IPS-18c (cell line): ENCODE measurements at regions not wholly inside any gene's neighbourhood (a gene's known extent, or its start where the extent isn't known, plus 50 kb on each side); places are given as distances from the start of the nearest gene placed in this dataset.
"Not testable (repeated sequence)": the region's sequence is repeated elsewhere in the genome, so short reads cannot be mapped to it uniquely, and the experiment has no call there.

Experiments
- H3K4me3 ChIP-seq: 2 replicates; pipeline ENCODE4 v1.7.0; 2013; ENCODE audit warnings: low read depth, mild to moderate bottlenecking, low read length, moderate library complexity; ENCODE audit not compliant: insufficient read depth
- H3K9me3 ChIP-seq: one replicate; pipeline ENCODE4 v1.6.1; 2013; ENCODE audit warnings: mild to moderate bottlenecking, low read length, moderate library complexity; ENCODE audit not compliant: control insufficient read depth, insufficient read depth

- Histone ChIP-seq H3K4me3 (no peak overlapping the region), H3K9me3 (no peaks in the 10 kb centered on the region)
These were observed 121.5 kb upstream of the RCN1 start for GRCh38 chr11:31969359-31969702.

- Histone ChIP-seq H3K9me3 (no peaks in the 10 kb centered on the region), H3K4me3 (no peak overlapping the region)
These were observed 122.2 kb upstream of the RCN1 start for GRCh38 chr11:31968461-31969358.

DNA sequence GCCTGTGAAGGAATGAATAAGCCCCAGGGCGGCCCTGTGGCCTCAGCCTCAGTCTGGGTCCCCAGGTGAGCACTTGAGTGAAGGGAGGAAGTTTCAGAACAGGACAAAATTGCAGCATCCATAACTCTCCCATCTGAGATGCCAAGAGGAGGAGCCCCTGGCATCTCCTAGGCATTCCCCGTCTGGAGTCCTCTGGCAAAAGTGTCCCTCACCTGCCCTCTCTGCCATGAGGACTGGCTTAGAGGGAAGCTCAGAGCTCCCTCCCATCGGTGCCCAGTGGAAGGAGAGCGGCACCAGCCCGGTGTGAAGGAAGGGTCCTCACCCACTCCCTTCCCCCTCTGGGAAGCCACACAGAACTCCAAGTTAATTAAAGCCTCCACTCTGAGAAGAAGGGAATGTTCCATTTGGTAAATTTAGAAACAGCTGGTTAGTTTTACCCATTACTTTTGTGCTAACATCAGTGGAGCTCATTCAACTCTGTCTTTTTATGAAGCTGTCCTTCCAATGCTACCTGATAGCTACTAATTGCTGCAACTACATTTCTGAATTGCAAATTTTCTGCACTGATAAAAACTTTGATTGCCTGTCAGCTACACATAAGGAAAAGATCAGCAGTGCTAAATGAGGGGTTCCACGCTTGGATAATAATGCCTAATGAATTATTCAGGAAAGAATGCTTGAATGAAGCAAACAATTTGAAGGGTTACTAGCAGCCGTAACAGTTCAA is 123.3 kb upstream of the RCN1 start:
- Histone ChIP-seq H3K4me3 (no peak overlapping the region), H3K9me3 (no peaks in the 10 kb centered on the region)

DNA sequence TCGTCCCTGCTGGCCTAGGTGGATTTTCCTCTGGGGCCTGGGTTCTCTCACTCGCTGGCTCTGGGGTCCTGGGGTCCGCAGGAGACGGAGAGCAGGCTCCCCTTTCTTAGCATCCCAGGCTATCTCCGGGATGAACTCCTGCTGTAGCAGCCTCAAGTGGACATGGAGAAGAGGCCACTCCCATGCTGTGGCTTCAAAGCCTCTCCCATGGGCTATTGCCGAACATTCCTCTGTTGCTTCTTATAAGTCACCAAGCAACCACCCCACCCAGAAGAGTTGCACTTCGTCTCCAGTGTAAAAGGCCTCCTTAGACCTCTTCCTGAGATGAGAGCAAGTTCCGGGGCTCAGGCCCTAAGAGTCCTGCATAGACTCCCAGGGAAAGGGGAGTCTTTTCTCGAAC is 124.0 kb upstream of the RCN1 start:
- no peaks in the 10 kb centered on the region for H3K9me3 ChIP-seq
- H3K4me3 ChIP-seq, result no peak overlapping the region

- Histone ChIP-seq H3K4me3 (no peak overlapping the region), H3K9me3 (no peaks in the 10 kb centered on the region)
These were observed 126.7 kb upstream of the RCN1 start for GRCh38 chr11:31964181-31964580.

GRCh38 chr11:31960126-31960525 is 130.7 kb upstream of the RCN1 start:
- H3K9me3 ChIP-seq, result no peaks in the 10 kb centered on the region
- no peak overlapping the region for H3K4me3 ChIP-seq

DNA sequence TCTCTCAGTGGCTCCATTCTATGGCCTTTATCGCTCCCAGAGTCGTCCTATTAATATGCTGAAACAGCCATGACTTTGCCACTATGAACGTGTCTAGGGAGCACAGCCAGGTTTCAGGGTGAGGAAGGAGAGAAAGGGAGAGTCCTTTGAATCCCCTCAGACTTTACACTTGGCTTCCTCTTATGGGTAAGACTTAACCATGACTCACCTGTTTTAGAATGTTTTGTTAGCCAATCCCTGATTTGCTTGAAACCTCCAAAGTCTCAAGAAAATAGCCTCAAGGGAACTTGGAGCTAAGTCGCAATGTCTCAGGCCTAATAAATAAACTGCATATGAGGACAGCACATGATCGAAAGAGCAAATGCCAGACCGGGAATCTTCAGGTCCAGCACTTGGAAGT is 131.2 kb upstream of the RCN1 start:
- H3K9me3 ChIP-seq, result no peaks in the 10 kb centered on the region

DNA sequence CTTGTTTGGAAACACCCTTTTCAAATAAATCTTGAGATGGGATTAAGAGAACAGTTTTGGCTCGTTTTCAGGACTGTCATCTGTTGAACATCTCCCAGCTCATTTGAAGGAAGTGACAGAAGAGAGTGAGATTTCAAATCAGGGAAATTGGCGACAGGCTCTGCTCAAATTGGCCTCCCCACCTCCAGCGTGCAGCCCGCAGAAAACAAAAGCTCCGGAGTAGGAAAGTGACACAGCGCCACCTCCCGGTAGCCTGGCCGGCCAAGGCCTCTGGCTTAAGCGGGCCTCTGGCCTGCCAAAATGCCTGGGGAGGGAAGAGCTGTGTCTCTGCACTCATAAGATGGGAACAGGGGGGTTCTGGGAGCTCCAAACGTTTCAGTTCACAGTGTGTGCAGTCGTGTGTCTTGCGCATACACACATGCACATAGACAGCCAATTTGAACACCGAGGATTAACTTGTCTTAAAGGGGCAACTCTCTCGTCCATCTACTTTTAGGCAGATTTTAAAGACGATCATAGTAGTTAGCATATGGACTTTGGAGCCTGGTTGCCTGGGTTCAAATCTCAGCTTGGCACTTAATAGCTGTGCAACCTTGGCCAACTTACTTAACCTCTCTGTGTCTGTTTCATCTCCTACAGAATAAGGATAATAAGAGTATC is 132.7 kb upstream of the RCN1 start:
- Histone ChIP-seq H3K9me3 (no peaks in the 10 kb centered on the region), H3K4me3 (no peak overlapping the region)

More for the DNA sequence above, 131.2 kb upstream of the RCN1 start:
- H3K4me3 ChIP-seq, result no peak overlapping the region

DNA sequence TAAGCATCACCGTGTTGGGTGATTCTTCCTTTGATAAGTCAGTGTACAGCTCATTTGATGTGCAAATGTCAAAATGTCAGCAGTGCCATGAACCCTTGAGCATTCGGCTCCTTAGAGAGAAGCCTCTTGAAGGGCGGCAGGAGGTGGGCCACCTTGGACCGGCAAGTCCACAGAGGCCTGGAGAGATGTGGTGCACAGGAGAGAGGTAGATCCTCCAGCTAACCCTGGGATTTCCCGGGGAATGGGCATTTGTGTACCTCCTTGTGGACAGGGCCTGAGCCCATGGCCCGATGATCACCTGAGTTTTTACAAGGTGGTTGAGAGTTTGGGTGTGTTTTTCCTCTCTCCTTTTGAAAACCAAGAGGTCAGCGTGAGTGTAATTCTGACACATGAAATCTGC is 133.2 kb upstream of the RCN1 start:
- no peaks in the 10 kb centered on the region for H3K9me3 ChIP-seq
- no peak overlapping the region for H3K4me3 ChIP-seq

GRCh38 chr11:31956310-31956709 is 134.6 kb upstream of the RCN1 start:
- no peaks in the 10 kb centered on the region for H3K9me3 ChIP-seq
- no peak overlapping the region for H3K4me3 ChIP-seq

GRCh38 chr11:31955838-31956237 is 135.0 kb upstream of the RCN1 start:
- Histone ChIP-seq H3K9me3 (no peaks in the 10 kb centered on the region), H3K4me3 (no peak overlapping the region)

- H3K9me3 ChIP-seq, result no peaks in the 10 kb centered on the region
- no peak overlapping the region for H3K4me3 ChIP-seq
These were observed 137.0 kb upstream of the RCN1 start for GRCh38 chr11:31953803-31954327.

DNA sequence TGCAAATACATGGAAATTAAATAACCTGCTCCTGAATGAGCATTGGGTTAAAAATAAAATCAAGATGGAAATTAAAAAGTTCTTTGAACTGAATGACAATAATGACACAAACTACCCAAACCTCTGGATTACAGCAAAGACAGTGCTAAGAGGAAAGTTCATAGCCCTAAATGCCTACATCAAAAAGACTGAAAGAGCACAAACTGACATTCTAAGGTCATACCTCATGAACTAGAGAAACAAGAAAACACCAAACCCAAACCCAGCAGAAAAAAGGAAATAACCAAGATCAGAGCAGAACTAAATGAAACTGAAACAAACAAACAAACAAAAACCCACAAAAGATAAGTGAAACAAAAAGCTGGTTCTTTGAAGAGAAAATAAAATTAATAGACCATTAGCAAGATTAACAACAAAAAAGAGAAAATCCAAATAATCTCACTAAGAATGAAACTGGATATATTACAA is 138.6 kb upstream of the PAX6 start:
- H3K9me3 ChIP-seq, H3K4me3 ChIP-seq: not testable (repeated sequence)

GRCh38 chr11:31947051-31947450 is 135.9 kb upstream of the PAX6 start:
- Histone ChIP-seq H3K9me3 (no peaks in the 10 kb centered on the region), H3K4me3 (no peak overlapping the region)

DNA sequence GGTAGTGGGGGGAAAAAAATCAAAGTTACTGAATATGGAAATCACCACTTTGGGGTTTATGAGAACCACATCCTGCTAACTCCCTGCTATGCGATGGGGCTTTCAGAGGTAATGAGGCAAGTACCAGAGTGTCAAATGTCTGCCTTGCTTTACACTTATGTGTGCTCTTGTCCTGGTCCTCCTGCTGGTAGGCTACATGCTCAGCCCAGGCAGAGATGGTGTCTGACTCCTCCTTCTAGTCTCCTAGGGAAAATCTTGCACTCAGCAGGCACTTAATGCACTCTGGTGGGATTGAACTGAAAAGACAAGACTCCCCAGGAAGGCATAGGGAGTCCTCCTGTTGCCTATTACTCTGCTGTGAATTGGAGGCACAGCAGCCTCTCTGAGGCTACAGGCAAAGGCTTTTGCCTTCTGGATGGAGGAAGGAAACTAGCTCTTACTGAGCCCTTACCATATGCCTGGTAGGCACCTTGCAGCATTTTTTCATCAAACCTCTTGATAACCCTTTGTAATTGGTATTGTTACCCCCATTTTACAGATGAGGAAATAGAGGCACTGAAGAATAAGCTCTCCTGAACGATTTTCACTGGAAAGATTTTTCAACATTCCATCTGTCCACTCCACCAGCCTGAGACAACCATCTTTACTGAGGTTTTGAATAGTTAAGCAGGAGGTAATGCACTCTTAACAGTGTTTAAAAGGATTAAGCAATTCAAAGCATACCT is 132.1 kb upstream of the PAX6 start:
- Histone ChIP-seq H3K9me3 (no peaks in the 10 kb centered on the region), H3K4me3 (no peak overlapping the region)

DNA sequence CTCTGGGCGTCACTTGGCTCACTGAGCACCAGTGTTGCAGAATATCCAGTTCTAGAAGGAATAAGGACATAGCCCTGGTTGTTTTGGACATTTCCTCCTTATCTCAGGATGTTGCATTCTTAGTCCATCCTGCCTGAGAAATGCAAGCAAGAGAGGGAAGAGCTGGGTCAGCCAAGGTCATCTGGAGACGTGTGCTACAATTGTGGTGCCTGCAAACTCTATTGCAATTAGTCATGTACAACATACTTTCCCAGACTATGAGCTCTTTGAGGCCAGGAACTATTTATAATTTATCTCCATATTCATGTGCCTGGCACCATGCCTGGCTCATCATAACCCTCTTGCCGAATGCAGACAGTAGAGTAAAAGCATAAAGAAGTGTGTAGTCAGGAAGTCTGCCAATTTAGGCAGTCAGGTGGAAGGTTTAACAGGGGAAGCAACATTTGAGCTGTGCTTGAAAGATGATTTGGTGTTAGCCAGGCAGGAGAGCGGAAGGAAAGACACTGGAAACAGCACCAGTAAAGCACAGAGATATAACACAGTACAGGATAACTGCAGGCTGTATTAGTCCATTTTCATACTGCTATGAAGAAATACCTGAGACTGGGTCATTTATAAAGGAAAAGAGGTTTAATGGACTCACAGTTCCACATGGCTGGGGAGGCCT is 129.4 kb upstream of the PAX6 start:
- H3K4me3 ChIP-seq, result no peak overlapping the region
- H3K9me3 ChIP-seq, result no peaks in the 10 kb centered on the region

DNA sequence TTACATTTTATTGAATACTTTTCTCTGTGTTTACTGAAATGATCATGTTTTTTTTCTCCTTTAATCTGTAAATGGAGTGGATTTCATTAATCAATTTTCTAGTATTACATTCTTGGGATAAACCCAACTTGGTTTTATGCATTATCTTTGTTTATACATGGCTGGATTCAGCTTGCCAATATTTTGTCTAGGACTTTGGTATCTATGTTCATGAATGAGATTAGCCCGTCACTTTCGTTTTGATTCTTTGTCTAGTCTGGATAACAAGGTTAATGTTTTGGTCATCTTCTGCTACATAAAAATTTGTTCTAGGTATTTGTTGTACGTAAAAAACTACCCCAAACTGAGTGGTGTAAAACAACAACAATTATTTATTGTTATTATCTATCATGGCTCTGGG is 127.9 kb upstream of the PAX6 start:
- no peak overlapping the region for H3K4me3 ChIP-seq
- H3K9me3 ChIP-seq, result no peaks in the 10 kb centered on the region
